ENCODE measurements at regions not wholly inside any gene's neighbourhood (a gene's known extent, or its start where the extent isn't known, plus 50 kb on each side); places are given as distances from the start of the nearest gene placed in this dataset.

GRCh38 chr12:115491511-115492250, 785.8 kb downstream of the MED13L start:
- no peak for DNase-seq

GRCh38 chr12:115489253-115489652, 788.2 kb downstream of the MED13L start:
- DNase-seq = no peak

- peak; percentile 38 for DNase-seq
These were observed 791.5 kb downstream of the MED13L start for GRCh38 chr12:115485967-115486366.

- DNase-seq = no peak
These were observed 792.0 kb downstream of the MED13L start for GRCh38 chr12:115485503-115485902.

- DNase-seq = no peak
These were observed 794.5 kb downstream of the MED13L start for GRCh38 chr12:115482943-115483342.

GRCh38 chr12:115481141-115481540, 796.4 kb downstream of the MED13L start:
- DNase-seq = no peak

DNA sequence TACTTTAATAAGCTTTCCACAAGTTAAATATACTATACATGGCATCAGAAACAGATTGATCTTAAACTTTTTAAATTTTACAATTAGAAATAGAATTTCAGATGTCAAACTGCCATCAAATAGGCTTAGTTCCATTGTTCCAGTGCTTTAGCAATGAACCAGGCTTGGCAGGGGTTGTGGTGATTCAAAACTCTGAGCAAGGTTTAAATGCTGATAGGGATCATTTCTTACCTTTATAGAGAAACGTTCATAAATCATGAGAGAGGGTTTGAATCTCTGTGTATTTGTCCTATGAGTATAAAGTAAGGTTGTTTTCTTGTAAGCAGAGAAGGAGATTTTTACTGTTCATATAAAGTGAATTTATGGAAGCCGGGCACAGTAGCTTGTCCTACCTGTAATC, 794.5 kb upstream of the TBX3 start:
- no peak for DNase-seq

GRCh38 chr12:115474539-115475353, 790.8 kb upstream of the TBX3 start:
- no peak for DNase-seq

- no peak for DNase-seq
These were observed 789.4 kb upstream of the TBX3 start for GRCh38 chr12:115473257-115473956.

GRCh38 chr12:115472852-115473251, 788.9 kb upstream of the TBX3 start:
- DNase-seq = no peak

- DNase-seq = no peak
These were observed 787.0 kb upstream of the TBX3 start for GRCh38 chr12:115470977-115471376.

DNA sequence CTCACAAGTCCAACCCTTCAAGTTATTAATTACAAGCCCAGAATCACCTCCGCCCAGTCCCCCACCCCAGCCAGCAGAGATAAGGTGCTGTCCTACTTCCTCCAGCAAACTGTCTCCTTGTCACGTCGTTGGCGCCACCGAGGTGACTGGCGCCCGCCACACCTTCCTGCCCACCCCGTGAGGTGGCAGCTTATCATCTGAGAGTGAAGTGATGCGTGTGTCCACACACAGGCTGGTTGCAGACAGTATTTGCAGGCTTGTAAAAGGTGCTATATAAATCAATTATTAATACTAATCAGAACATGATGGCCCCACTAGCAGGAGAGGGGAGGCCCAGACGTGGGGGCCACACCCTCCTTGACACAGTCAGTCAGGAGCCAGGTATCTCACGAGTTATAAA, 786.6 kb upstream of the TBX3 start:
- no peak for DNase-seq

DNA sequence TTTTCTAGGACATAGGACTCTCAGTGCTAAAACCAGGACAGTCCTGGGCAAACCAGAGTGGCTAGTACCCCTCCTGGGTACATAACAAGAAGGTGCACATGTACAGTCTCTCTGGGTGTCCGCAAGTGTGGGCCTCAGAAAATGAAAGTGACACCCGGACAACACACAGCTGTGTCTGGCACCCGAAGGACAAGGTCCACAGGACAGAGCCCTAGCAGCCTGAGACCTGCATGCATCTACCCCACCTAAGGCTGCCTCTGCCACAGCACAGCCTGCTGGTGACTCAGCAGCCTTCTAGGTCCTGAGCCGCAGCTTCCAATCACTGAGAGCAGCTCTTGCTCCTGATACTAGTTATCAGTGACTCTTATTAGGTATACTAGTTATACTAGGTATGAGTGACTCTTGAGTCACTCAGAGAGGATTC, 784.1 kb upstream of the TBX3 start:
- DNase-seq = no peak

GRCh38 chr12:115467531-115467930, 783.6 kb upstream of the TBX3 start:
- no peak for DNase-seq

DNA sequence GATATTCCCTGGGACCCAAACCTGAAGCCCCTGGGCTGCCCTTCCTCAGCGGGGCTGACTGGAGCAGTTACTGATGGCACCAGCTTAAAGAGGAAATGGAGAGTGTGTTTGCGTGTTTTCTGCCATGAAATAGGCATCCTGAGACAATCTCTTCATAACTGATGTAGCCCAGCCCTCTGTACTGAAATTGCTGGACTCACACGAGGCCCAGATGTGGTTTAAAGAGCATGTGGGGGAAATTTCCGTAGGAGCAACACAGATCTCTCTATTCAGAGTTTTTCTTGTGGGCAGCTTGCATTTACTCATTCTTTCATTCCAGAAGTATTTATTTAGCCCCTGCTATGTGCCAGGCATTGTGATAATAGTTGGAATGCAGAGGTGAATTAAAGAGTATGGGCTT, 782.1 kb upstream of the TBX3 start:
- no peak for DNase-seq

GRCh38 chr12:115464661-115465060, 780.7 kb upstream of the TBX3 start:
- no peak for DNase-seq

- no peak for DNase-seq
These were observed 780.2 kb upstream of the TBX3 start for GRCh38 chr12:115464111-115464581.

GRCh38 chr12:115461401-115461800, 777.4 kb upstream of the TBX3 start:
- no peak for DNase-seq

DNA sequence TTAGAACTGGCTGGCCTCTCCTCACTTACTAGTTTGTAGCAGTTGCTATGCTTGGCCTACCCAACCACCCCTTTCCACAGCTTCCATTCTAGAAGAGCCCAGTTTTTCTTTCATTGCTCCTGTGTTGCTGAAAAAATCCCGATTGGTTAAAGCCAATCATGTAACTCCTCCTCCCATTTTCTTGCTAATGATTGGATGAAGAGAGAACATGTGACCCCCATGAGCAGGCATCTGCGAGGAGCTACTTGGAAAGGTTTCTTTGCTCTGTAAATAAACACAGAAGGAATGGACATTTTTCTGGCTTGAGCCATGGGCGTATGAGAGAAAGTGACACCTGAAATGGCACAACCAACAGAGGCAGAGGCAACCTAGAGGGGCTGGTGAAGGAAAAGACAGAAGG, 773.8 kb upstream of the TBX3 start:
- no peak for DNase-seq

DNA sequence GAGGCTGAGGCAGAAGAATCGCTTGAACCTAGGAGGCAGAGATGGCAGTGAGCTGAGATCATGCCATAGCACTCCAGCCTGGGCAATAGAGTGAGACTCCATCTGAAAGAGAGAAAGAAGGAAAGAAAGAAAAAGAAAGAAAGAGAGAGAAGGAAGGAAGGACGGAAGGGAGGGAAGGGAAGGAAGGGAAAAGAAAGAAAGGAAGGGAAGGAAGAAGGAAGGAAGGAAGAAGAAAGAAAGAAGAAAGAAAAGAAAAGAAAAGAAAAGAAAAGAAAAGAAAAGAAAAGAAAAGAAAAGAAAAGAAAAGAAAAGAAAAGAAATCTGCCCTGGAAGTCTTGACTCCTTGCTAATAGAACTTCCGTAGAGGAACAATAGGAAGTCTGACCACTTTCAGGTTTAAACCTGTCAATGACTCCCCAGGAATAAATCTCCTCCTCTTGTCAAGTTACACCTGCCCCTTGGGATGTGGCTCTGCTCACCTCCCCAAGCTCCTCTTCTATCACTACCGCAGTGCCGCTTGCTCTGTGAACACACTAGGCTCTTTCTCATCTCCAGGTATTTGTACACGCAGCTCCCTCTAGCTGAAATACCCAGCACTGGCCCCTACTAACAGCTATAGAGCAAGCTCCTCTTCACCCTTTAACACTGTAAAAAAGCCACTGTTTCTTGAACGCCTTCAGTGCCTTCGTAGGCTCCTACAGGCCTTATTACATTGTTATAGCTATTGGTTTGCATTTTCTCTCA, 773.1 kb upstream of the TBX3 start:
- no peak for DNase-seq

DNA sequence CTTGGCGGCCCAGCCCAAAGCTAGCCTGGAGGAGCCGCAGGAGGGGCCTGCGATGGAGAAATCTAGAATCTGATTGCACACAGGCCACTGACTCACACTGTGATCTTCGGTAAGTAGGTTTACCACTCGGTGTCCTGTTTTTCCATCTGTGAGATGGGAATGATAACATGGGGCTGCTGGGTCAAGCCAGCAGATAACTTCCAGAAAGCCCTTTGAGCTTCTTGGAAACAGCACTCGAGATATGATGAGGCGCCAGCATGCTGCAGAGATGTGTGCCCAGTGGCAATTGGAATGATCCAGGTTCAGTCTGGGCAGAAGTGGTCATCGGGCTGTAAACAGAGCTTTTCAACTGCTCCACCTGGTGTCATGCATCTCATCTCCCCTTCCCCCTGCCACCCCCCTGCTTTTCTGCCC, 771.3 kb upstream of the TBX3 start:
- DNase-seq = no peak

- no peak for DNase-seq
These were observed 768.8 kb upstream of the TBX3 start for GRCh38 chr12:115452751-115453281.

Data from eye (tissue), 1 donor.